ENCODE measurements at regions not wholly inside any gene's neighbourhood (a gene's known extent, or its start where the extent isn't known, plus 50 kb on each side); places are given as distances from the start of the nearest gene placed in this dataset.

- Histone ChIP-seq H3K36me3 (ENCODE audit: control insufficient read depth, low read length) (no peaks in the 10 kb centered on the region), H3K4me2 (ENCODE audit: low read length) (no peak overlapping the region)
- TF ChIP-seq EZH2phosphoT487 (IDR thresholded peaks at IDR 0.05; ENCODE audit: borderline replicate concordance, low read length), result no peak
- TF ChIP-seq, protein P1, sequence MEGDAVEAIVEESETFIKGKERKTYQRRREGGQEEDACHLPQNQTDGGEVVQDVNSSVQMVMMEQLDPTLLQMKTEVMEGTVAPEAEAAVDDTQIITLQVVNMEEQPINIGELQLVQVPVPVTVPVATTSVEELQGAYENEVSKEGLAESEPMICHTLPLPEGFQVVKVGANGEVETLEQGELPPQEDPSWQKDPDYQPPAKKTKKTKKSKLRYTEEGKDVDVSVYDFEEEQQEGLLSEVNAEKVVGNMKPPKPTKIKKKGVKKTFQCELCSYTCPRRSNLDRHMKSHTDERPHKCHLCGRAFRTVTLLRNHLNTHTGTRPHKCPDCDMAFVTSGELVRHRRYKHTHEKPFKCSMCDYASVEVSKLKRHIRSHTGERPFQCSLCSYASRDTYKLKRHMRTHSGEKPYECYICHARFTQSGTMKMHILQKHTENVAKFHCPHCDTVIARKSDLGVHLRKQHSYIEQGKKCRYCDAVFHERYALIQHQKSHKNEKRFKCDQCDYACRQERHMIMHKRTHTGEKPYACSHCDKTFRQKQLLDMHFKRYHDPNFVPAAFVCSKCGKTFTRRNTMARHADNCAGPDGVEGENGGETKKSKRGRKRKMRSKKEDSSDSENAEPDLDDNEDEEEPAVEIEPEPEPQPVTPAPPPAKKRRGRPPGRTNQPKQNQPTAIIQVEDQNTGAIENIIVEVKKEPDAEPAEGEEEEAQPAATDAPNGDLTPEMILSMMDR (IDR thresholded peaks at IDR 0.05; ENCODE audit: low read depth, low read length, poor library complexity, severe bottlenecking), result no peak
Observed at GRCh38 chr21:39073717-39074116, 109.5 kb downstream of the PSMG1 start.

DNA sequence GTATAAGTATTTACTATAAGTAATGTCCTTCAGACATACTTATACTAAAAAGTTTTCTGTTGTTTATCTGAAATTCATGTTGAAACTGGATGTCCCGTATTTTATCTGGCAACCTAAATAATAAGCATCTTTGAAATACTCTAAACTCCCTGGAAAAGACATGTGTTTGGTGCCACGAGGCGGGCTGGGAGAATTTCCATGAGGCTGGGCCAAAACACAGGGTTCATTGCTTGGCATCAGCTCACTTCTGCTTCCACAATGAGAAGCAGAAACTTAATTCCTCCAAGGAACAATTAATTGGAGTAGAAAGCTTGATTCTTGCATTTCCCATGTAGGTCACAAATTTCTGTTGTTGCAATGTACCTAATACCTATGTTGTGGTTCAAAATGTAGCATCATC is 110.2 kb downstream of the PSMG1 start:
- Histone ChIP-seq H3K4me3 (ENCODE audit: low read length) (no peak overlapping the region), H3K36me3 (ENCODE audit: control insufficient read depth, low read length) (no peaks in the 10 kb centered on the region), H3K79me2 (ENCODE audit: control insufficient read depth, low read length) (no peaks in the 10 kb centered on the region), H3K9me3 (ENCODE audit: control insufficient read depth, insufficient read depth, low read length) (peaks cover 3% of the 10 kb centered on the region; the same call in 1 of the 2 replicates), H3K27ac (ENCODE audit: low read depth, low read length) (no peak overlapping the region), H4K20me1 (ENCODE audit: control insufficient read depth, insufficient read depth, low read depth, low read length) (no peaks in the 10 kb centered on the region), H3K4me1 (ENCODE audit: control insufficient read depth, low read length) (no peaks in the 10 kb centered on the region), H3K4me2 (ENCODE audit: low read length) (no peak overlapping the region), H3K27me3 (ENCODE audit: control insufficient read depth, low read length) (peaks cover 2% of the 10 kb centered on the region; the same call in 1 of the 2 replicates), H3F3A (ENCODE audit: control insufficient read depth, insufficient read depth) (no peaks in the 10 kb centered on the region), H3K9me2 (replicated peaks; ENCODE audit: control insufficient read depth, low read length) (no peaks in the 10 kb centered on the region)
- TF ChIP-seq, protein P1 (IDR thresholded peaks at IDR 0.05; ENCODE audit: low read depth, low read length, poor library complexity, severe bottlenecking), result no peak
- no peak for TF ChIP-seq EZH2phosphoT487 (IDR thresholded peaks at IDR 0.05; ENCODE audit: borderline replicate concordance, low read length)

More at GRCh38 chr21:39073717-39074116, 109.5 kb downstream of the PSMG1 start:
- no peaks in the 10 kb centered on the region for H4K20me1 ChIP-seq (ENCODE audit: control insufficient read depth, insufficient read depth, low read depth, low read length)
- H3F3A ChIP-seq (ENCODE audit: control insufficient read depth, insufficient read depth), result no peaks in the 10 kb centered on the region
- no peaks in the 10 kb centered on the region for H3K4me1 ChIP-seq (ENCODE audit: control insufficient read depth, low read length)
- no peak overlapping the region for H3K4me3 ChIP-seq (ENCODE audit: low read length)
- no peaks in the 10 kb centered on the region for H3K79me2 ChIP-seq (ENCODE audit: control insufficient read depth, low read length)
- H3K27me3 ChIP-seq (ENCODE audit: control insufficient read depth, low read length), result peaks cover 2% of the 10 kb centered on the region; the same call in 1 of the 2 replicates
- no peak overlapping the region for H3K27ac ChIP-seq (ENCODE audit: low read depth, low read length)
- H3K9me2 ChIP-seq (replicated peaks; ENCODE audit: control insufficient read depth, low read length), result no peaks in the 10 kb centered on the region
- peaks cover 3% of the 10 kb centered on the region; the same call in 1 of the 2 replicates for H3K9me3 ChIP-seq (ENCODE audit: control insufficient read depth, insufficient read depth, low read length)

DNA sequence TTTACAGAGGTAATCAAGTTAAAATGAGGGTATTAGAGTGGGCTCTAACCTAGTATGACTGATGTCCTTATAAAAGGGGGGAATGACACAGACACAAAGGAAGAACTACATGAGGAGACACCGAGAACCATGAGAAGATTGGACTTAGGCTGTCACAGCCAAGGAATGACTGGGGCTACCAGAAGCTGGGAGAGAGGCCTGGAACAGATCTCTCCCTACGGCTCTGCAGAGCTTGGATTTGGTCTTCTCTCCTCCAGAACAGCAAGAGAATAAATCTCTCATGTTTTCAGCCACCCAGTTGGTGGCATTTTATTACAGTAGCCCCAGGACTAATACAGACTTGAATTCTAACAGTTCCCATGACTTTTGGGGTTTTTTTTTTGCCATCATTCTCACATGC is 110.8 kb downstream of the PSMG1 start:
- H3K36me3 ChIP-seq (ENCODE audit: control insufficient read depth, low read length), result no peaks in the 10 kb centered on the region
- no peaks in the 10 kb centered on the region for H3K4me1 ChIP-seq (ENCODE audit: control insufficient read depth, low read length)
- no peak overlapping the region for H3K4me3 ChIP-seq (ENCODE audit: low read length)
- peaks cover 2% of the 10 kb centered on the region; the same call in 1 of the 2 replicates for H3K27me3 ChIP-seq (ENCODE audit: control insufficient read depth, low read length)
- no peak overlapping the region for H3K27ac ChIP-seq (ENCODE audit: low read depth, low read length)
- H3F3A ChIP-seq (ENCODE audit: control insufficient read depth, insufficient read depth), result no peaks in the 10 kb centered on the region
- peaks cover 3% of the 10 kb centered on the region; the same call in 1 of the 2 replicates for H3K9me3 ChIP-seq (ENCODE audit: control insufficient read depth, insufficient read depth, low read length)
- H3K9me2 ChIP-seq (replicated peaks; ENCODE audit: control insufficient read depth, low read length), result no peaks in the 10 kb centered on the region
- H3K79me2 ChIP-seq (ENCODE audit: control insufficient read depth, low read length), result no peaks in the 10 kb centered on the region
- H4K20me1 ChIP-seq (ENCODE audit: control insufficient read depth, insufficient read depth, low read depth, low read length), result no peaks in the 10 kb centered on the region
- H3K4me2 ChIP-seq (ENCODE audit: low read length), result no peak overlapping the region
- TF ChIP-seq EZH2phosphoT487 (IDR thresholded peaks at IDR 0.05; ENCODE audit: borderline replicate concordance, low read length), result no peak
- TF ChIP-seq, protein P1 (IDR thresholded peaks at IDR 0.05; ENCODE audit: low read depth, low read length, poor library complexity, severe bottlenecking), result no peak
